Body of pancreas (tissue), 4 donors: ENCODE measurements at regions not wholly inside any gene's neighbourhood (a gene's known extent, or its start where the extent isn't known, plus 50 kb on each side); places are given as distances from the start of the nearest gene placed in this dataset.
"Not testable (repeated sequence)": the region's sequence is repeated elsewhere in the genome, so short reads cannot be mapped to it uniquely, and the experiment has no call there.

Experiments used
- CTCF ChIP-seq, 7 experiments: fragments of 450-650 bp in 4 of 7; fragments of 200-600 bp in 3 of 7; sonication (generic) in 3 of 7; IDR thresholded peaks; one replicate each; pipeline ENCODE4 v1.5.1; 2016 to 2019; ENCODE audit warnings: antibody characterized with exemption in 7 of 7
- POLR2A ChIP-seq, 3 donors: fragments of 450-650 bp; IDR thresholded peaks; one replicate each; pipeline ENCODE4 v1.6.1; 2016; ENCODE audit warnings: antibody characterized with exemption in 3 of 3, mild to moderate bottlenecking in 2 of 3

- not testable (repeated sequence) for TF ChIP-seq CTCF, POLR2A (IDR thresholded peaks at IDR 0.05)
These were observed 129.2 kb downstream of the BUB3 start for GRCh38 chr10:123283371-123283770.
